Esophagus muscularis mucosa (tissue), 4 donors: ENCODE measurements at regions not wholly inside any gene's neighbourhood (a gene's known extent, or its start where the extent isn't known, plus 50 kb on each side); places are given as distances from the start of the nearest gene placed in this dataset.
A peak's percentile ranks its signal among the peaks of the same experiment; 100 is the strongest.

Source experiments
- CTCF ChIP-seq, 3 experiments: fragments of 200-600 bp in 2 of 3; fragments of 450-650 bp in 1 of 3; sonication (generic) in 2 of 3; IDR thresholded peaks; one replicate each; pipeline ENCODE4 v1.5.1; 2017 to 2019; ENCODE audit warnings: antibody characterized with exemption in 3 of 3, mild to moderate bottlenecking in 2 of 3, moderate library complexity in 1 of 3
- EP300 ChIP-seq: sonication (generic); formaldehyde crosslinking; IDR thresholded peaks from one replicate; pipeline ENCODE4 v1.6.1; 2017; ENCODE audit warnings: antibody characterized with exemption
- POLR2AphosphoS5 ChIP-seq, 2 donors: sonication (generic); formaldehyde crosslinking; IDR thresholded peaks; one replicate each; pipeline ENCODE4 v1.6.1; 2017; ENCODE audit warnings: antibody characterized with exemption in 2 of 2

- TF ChIP-seq CTCF (IDR thresholded peaks at IDR 0.05), result no peak
- TF ChIP-seq EP300, result no peak
- TF ChIP-seq POLR2AphosphoS5 (IDR thresholded peaks at IDR 0.05), result peak in 1 of 2 donors; percentile 13
These were observed 50.1 kb upstream of the RNF24 start for GRCh38 chr20:4065391-4065844.
